Caki2 (cell line): ENCODE measurements at regions not wholly inside any gene's neighbourhood (a gene's known extent, or its start where the extent isn't known, plus 50 kb on each side); places are given as distances from the start of the nearest gene placed in this dataset.

Experiments used
- DNase-seq: peaks from one replicate; pipeline ENCODE4 v3.0.0-alpha.2; 2015; ENCODE audit warnings: low read depth
- in situ Hi-C: cut with HindIII; loops from 2 replicates; pipeline ENCODE4 v1.10.0; 2016; ENCODE audit warnings: low sequenced_read_pairs, low pct_unique_long_range_greater_than_20kb, mixed read lengths

DNA sequence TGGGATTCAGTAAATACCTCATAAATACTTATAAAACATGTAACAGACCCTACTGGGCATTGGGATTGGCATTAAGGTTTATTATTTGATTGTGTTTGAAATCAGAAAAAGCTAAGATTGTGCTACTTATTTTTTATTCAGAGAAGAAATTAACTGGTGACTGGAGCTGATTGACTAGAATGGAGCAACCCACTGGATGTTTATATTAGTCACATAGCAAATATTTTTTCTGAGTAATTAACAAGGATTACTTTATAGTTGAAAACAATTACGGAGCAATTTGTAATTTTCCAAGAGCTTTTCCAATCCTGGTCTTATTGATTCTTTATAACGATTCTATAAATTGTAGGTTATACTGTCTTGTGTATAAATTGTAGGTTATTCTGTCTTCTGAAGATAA is 208.7 kb downstream of the HLX start:
- DNase-seq, result no peak
- in situ Hi-C loops, result no loop called here

DNA sequence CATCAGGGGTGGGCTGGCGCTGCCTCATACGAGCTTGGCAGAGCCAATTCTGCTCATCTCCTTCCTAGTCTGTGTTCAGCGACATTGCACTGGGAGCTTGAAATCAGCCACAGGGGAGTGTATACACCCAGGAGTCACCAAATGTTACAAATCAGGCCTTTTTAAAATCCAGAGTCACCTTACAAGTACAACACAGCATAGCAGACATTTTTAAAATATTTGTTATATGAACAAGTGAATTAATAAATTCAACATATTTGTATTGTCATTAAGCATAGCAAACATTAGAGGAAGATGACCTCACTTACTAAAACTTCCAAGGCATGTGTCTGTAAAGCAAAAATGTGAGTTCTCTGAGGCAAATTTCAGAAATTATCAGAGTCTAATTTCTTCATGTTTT is 210.0 kb downstream of the HLX start:
- in situ Hi-C loops, result no loop called here
- no peak for DNase-seq

DNA sequence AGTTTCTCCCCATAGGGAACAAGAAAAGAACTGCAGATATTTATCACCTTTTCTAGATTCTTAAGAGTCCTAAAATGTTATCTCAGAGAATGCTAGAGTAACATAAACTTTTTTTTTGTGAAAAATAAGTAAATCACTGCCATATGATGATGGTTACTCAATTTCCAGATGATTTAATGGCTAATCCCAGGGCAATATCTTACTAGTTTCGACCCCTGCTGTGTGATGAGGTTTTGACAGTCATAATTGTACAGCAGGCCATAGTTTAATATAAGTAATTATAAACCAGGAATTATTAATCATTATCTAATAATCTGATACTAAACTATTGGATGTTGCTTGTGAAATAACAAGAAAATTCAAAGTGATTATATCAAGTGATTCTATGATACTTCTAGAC is 210.6 kb downstream of the HLX start:
- in situ Hi-C loops, result no loop called here
- no peak for DNase-seq

DNA sequence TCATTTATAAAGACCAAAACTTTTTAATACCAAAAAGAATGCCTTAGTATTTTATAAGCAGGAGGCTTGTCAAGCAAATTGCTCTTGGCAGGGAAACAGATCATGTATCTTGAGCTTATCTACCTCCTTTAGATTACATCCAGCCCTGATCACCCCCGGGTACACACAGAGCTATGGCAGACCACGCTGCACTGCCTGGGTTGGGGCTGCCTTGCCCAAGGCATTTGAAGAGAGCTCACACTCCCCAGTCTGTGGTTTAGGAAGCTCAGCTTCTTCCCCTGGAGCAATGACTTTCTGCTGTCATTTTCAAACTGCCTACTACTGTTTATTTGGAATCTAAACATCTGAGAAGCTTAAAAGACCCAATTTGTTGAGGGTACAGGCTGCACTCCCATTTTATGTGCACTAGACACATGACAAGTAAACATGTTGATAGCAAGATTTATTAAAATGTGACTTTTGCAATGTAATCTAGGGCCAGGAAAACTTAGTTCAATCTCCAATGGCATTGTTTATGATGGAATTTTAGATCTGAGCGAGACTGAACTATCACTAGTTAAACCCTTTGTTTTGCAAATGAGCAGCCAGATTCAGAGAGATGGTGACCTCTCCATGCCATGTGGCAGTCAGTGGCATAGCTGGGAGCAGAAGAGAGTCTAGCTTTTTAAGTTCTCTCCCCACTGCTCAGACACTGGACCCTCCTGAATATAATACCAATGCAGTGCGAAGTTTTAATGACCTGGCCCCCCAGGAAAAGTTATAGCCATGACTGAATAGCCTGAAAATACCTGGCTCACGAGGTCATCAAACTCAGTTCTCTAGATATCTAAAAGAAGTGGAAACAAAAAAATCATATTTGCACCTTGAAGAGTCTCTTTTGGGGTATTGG is 214.9 kb downstream of the HLX start:
- DNase-seq, result no peak
- in situ Hi-C loops, result no loop called here

DNA sequence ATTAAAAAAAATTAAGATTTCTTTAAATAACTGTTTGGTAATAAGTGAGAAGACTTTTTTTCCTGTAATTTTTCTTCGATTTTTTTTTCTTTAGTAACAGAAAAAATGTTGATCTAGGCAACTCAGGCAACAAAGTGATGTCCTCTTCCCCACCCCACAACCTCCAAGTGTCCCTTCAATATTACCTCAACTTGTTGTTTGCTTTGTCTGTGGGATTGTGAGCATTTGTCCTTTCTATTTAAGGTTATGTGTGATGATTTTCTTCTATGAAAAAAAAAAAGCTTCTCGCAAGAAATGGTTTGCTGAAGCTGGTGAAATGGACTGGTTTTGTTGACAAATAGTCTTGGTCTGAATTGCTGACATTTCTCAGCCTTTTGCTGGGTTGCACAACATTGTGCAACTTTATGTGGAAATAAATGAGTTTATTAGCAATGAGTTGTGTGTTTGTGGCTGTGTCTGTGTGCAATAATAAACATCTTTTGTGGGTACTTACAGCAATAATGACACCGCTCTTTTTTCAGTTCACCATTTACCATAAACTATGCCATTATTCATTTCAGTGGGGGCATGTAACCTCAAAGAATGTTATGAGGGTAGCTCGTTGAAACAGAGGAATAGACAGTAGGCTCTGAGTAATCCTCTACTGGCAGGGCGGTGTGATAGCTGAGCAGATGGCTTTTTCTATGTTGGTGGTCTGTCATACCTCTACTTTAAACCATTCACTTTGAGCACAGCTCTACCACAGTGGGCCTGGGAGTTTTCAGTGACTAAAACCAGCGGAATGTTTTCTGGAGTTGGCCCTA is 218.4 kb downstream of the HLX start:
- DNase-seq, result no peak
- in situ Hi-C loops, result no loop called here

DNA sequence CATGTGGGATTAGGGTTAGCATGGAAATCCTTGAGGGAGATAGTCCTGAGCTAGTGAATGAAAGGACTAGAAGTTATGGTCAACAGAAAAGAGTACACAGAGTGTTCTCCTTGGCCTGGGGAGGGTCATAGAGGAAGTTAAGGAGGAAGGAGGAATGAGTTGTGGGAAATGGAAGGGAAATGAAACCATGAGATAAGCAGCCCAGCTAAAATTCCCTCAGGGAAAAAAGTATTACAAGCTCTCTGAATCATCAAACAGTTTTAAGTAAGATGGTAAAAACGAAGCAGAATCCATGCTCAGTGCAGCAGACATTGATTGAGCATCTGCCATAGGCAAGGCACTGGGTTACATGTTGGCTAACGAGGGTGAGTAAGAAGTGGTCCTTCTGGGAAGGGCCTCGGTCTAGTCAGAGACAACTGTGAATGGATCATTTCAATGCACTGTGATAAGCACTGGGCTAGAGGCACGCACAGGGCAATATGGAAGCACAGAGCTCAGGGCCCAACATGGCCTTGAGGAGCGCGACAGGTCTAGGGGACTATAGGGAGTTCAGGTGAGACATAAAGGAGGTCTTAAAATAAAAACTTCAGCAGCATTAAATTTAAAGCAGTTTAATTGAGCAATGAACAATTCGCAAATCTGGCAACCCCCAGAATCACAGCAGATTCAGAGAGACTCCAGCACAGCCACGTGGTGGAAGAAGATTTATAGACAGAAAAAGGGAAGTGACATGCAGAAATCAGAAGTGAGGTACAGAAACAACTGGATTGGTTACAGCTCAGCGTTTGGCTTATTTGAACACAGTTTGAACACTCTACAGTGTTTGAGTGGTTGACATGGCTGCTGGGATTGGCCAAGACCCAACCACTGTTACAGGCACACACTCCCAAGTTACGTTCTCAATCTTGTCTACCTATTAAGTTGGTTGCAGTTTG is 219.5 kb downstream of the HLX start:
- in situ Hi-C loops, result no loop called here
- no peak for DNase-seq

DNA sequence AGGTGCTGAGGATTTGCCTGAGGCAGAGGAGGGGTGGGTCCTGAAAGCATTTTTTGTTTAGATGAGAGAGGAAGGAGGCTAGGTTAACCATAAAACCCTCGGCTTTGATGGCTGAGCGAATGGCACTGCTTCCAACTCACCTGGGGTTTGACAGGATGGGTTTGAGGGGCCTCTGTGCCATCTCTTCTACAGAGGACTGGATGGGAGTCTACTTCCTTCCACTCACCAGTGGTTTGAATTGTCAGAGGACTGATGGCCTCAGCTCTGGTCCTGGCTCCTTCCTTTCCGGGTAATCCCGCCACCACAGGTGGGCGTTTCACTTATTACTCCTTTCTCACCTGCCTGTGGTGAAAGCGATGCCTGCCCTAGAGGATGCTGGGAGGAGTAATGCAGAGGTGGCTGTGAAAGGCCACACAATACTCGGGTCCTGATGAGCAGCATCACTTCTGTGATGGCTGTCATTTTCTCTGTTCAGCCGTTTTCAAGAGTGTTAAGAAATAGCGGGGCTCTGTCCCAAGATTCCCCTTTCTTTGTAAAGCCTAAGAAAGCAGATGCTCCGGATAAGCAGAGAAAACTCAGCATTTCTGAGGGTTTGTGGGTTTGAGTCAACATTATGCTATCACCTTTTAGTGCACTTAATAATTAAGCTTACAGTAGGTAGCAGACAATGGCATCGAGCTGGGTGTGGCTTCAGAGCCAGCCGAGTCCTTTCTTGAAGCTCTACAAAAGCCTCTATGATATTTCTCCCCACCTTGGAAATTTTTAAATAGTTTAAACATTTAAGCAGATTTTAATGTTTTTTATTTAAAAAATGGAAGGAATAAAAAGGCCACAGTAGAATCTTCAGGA is 220.7 kb downstream of the HLX start:
- peak; percentile 73 for DNase-seq
- in situ Hi-C loops, result no loop called here

DNA sequence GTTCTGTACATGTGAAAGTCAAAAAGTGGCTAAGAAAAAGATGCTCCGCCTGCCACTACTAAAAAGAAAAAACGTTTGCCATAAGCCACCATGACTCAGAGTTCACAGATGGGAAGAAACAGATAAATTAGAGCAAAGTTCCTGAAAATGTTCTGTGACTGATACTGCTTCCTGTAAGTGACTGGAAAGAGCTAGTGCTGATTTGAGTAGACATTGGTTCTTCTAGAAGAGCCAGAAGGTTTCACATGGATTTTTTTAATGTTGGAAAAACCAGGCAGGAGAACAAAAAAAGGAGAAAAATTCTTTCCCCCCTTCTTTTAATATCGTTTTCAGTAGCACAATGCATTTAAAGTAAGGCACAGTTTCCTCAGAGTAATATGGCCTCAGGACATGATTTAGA is 221.4 kb downstream of the HLX start:
- in situ Hi-C loops, result no loop called here
- DNase-seq, result peak; percentile 78

DNA sequence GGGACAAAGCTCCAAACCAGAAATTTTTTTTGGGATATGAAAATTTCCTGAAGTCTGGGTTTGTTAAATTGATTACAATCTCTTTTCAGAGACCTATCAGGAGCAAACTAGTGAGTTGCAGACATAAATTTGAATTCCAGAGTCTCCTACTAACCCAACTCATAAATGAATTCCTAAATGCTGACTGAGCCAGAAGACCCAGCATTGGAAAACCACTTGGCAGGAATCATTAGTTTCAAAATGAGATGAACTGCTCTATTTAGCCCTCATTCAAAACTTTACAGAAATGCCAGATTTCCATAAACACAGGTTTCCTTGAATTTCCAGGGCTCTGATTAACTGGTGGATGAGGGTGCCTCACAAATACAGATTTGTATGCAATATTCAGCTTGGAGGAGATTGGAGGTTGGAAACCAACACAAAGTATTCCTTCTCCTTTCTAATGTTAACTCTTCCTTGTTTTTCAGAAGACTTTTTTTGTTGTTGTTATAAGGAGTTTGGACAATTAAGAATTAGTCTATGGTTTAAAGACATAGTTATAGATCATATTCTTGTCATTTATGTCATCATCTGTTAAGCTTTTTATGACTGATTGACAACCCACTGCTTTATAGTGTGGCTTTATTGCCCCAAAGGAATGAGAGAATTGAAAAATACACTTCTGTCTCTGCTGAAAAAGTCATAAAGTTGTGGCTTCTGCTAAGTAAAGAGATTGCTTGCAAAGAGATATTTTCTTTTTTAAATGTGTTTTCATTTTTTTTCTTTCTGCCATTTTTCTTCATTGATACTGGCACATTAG is 222.8 kb downstream of the HLX start:
- in situ Hi-C loops, result no loop called here
- DNase-seq, result no peak

DNA sequence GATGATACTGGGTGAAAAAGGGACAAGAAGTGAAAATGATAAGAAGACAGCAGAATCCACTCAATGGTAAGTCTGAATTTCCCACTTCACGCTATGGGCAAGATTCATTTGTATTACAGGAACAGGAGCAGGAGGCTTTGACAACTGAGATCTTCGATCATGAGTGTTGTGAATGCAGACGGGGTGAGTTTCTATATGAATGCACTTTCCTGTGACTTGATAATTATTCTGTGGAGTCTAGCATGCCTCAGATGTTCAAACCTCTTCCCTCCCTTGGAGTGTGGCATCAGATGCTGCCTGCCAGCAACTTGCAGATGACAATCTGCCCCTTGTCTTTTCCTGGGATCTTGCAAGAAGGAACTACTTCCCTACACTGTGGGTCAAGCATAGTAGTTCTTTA is 225.4 kb downstream of the HLX start:
- DNase-seq, result no peak
- in situ Hi-C loops, result no loop called here

DNA sequence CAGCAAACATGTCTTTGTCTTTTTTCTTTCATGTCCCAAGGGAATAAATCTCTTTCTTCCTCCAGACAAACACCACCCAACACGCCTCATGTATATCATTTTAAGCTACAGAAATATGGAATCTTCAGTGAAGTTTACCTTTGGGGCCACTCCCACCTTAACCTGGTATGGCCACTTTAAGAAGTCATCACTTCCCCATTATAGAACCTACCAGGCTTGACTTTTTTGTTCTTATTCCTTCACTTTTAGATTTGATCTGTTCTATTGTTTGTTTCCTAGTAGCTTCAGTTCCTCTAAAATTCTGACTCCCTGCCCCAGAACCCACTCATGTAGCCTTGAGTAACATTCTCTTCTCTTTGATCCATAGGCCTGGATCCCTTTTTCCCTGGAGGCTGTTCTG is 226.3 kb downstream of the HLX start:
- in situ Hi-C loops, result no loop called here
- no peak for DNase-seq

DNA sequence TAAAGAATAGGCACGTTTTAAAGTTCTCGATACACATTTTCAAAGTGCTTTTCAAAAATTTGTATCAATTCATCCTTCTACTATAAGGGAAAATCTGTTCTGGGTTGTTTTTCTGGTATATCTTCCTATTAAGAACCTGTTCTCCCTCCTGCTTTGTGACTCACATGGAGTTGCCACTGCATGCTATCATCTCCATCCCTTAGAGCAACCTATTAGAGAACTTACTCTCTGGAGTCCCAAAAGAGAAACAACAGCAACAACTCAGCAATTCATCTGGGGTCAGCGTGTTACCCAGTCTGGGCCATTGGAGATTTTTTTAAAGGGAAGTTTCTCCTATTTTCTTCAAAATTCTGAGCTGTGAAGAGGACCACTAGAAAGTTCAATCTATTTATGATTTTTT is 227.4 kb downstream of the HLX start:
- DNase-seq, result no peak
- in situ Hi-C loops, result no loop called here

DNA sequence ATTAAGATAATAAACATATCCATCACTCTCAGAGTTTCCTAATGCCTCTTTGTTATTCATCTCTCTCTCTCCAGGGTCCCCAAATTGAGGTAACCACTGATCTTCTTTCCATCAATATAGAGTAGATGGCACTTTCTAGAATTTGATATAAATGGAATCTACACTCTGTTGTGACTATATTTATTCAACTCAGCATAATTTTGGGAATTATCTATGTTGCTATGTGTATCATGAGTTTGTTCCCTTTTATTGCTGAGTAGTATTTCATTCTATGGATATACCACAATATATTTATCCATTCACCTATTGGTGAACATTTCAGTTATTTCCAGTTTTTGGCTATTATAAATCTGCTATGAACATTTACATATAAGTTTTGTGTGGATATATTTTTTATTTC is 230.7 kb downstream of the HLX start:
- in situ Hi-C loops, result loop anchor here (10.0 kb wide), 1 partner anchor 325 kb away; no protein-coding TSS in a partner anchor
- no peak for DNase-seq

DNA sequence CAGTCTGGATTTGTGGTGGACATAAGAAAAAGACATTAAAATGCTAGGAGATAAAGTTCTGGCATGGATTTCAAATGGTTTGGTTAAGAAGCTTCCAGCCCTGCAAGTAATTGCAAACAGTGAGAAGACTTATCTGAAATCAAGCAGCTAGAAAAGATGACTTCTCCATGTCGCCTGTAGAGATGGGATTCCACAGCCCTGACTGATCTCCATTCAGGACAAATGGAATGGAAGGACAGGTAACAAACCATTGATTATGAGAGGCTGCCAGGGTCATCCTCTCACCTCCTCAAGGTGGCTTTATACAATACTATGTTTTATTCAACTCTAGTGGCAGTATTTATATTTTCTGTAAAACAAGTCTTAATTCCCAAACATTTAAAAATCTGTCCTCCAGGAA is 237.9 kb downstream of the HLX start:
- no peak for DNase-seq
- in situ Hi-C loops, result loop anchor here (10.0 kb wide), 1 partner anchor 318 kb away; no protein-coding TSS in a partner anchor

DNA sequence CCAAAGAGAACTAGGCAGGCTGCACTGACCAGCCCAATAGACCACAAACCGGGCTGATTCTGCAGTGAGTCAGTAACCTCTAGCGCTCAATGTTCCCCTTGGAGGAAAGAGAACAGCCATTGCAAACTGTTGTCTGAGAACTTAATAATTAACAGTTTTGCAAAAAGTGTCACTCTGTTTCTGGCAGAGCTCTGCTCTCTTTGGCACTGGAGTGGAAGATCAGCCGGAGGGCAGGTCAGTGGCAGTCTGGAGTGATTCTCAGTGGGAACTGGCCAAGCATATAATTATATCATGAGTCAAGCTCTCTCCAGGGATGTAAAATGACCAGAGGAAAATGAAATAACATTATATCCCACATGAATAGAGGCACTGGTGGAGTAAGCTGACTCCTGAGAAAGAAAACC is 238.3 kb downstream of the HLX start:
- in situ Hi-C loops, result loop anchor here (10.0 kb wide), 1 partner anchor 317 kb away; no protein-coding TSS in a partner anchor
- DNase-seq, result peak; percentile 96

DNA sequence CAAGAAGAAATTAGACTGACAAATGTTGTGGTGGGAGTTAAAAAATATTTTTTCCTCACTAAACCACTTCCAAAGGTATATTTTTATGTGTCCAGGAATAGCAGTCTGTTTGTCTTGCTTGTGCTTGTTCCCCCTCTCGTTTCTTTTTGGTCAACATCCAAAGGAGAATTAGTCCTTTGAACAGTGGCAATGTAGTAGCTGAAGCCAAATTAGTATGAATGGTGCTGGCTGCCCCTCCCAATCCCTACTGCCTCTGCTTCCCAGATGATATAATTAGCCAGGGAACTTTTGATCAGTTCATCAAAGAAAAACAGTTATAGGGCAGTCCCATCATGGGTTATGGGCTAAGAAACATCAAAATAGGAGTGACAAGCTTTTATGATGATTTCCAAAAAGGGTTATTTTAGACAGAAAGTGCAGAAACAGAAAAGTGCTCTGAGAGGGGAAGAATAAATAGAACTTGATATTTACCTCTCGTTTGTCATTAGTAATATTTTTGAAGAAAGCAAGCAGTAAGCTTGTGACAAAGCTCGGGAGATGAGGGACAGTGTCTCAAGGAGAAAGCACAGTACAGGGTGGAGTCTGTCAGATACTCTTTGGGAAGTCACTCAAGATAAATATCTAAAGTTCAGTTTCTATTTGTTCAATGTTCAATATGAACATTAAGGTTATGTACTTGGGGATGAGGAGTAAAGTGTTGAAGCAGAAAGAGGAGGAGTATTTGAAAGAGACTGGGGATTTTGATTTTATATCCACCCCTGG is 239.1 kb downstream of the HLX start:
- DNase-seq, result no peak
- in situ Hi-C loops, result loop anchor here (10.0 kb wide), 1 partner anchor 316 kb away; no protein-coding TSS in a partner anchor
